ENCODE measurements at regions not wholly inside any gene's neighbourhood (a gene's known extent, or its start where the extent isn't known, plus 50 kb on each side); places are given as distances from the start of the nearest gene placed in this dataset.

- TF ChIP-seq ZNF331 (CRISPR knock-in tag; IDR thresholded peaks at IDR 0.05; ENCODE audit: low read depth) (no peak), STAT1 (IDR thresholded peaks at IDR 0.05; ENCODE audit: unreplicated experiment) (no peak), NANOG (IDR thresholded peaks at IDR 0.05; ENCODE audit: borderline replicate concordance) (no peak), EZH2 (IDR thresholded peaks at IDR 0.05; ENCODE audit: low read depth, unreplicated experiment) (no peak)
Observed at GRCh38 chr1:170407581-170407980, 124.4 kb upstream of the GORAB start (continued).

- H3K4me2 ChIP-seq: no peak overlapping the region
- H3K27ac ChIP-seq (ENCODE audit: low read depth): no peak overlapping the region
- H2AFZ ChIP-seq: no peak overlapping the region
- H3K27me3 ChIP-seq (ENCODE audit: insufficient read depth): no peaks in the 10 kb centered on the region
- H3K4me1 ChIP-seq (ENCODE audit: insufficient read depth): no peaks in the 10 kb centered on the region
- Mint-ChIP-seq H3K27me3 (ENCODE audit: insufficient read depth, low read depth, poor library complexity) (no peaks in the 10 kb centered on the region), H3K4me1 (no peaks in the 10 kb centered on the region; the same call in 2 of the 3 replicates), H3K9me3 (no peaks in the 10 kb centered on the region), H3K4me3 (no peak overlapping the region), H3K36me3 (ENCODE audit: low read depth) (no peaks in the 10 kb centered on the region), H3K27ac (no peak overlapping the region)
- no peaks in the 10 kb centered on the region for H3K36me3 ChIP-seq (ENCODE audit: insufficient read depth)
- no peaks in the 10 kb centered on the region for H4K20me1 ChIP-seq (replicated peaks; ENCODE audit: insufficient read depth)
- no peak overlapping the region for H3K4me3 ChIP-seq
- no peak for DNase-seq (ENCODE audit: low spot score)
- H3K79me2 ChIP-seq (replicated peaks; ENCODE audit: insufficient read depth): no peaks in the 10 kb centered on the region
- no peak for ATAC-seq
- H3F3A ChIP-seq (replicated peaks; ENCODE audit: low read depth): no peaks in the 10 kb centered on the region
- no peaks in the 10 kb centered on the region for H3K9me2 ChIP-seq (ENCODE audit: insufficient read depth)
- TF ChIP-seq STAT1 (IDR thresholded peaks at IDR 0.05; ENCODE audit: unreplicated experiment): no peak
- TF ChIP-seq ETS1 (IDR thresholded peaks at IDR 0.05): no peak
- no peak for TF ChIP-seq EZH2 (IDR thresholded peaks at IDR 0.05; ENCODE audit: low read depth, unreplicated experiment)
- TF ChIP-seq NANOG (IDR thresholded peaks at IDR 0.05; ENCODE audit: borderline replicate concordance): no peak
- TF ChIP-seq EZH2phosphoT487 (IDR thresholded peaks at IDR 0.05; ENCODE audit: unreplicated experiment): no peak
- no peak for TF ChIP-seq CTCF (conservative IDR thresholded peaks at IDR 0.05; ENCODE audit: low read depth in 2 of 2)
- no peak for TF ChIP-seq CREB1 (CRISPR knock-in tag; IDR thresholded peaks at IDR 0.05; ENCODE audit: low read depth)
- TF ChIP-seq ZNF462 (CRISPR knock-in tag; IDR thresholded peaks at IDR 0.05): no peak
- no peak for TF ChIP-seq REST (IDR thresholded peaks at IDR 0.05; ENCODE audit: unreplicated experiment)
- no peak for TF ChIP-seq ZNF114 (CRISPR knock-in tag; IDR thresholded peaks at IDR 0.05)
- no peak for TF ChIP-seq ZNF331 (CRISPR knock-in tag; IDR thresholded peaks at IDR 0.05; ENCODE audit: low read depth)
Observed at GRCh38 chr1:170410401-170411166, 121.4 kb upstream of the GORAB start.
